ENCODE measurements at regions not wholly inside any gene's neighbourhood (a gene's known extent, or its start where the extent isn't known, plus 50 kb on each side); places are given as distances from the start of the nearest gene placed in this dataset.

DNA sequence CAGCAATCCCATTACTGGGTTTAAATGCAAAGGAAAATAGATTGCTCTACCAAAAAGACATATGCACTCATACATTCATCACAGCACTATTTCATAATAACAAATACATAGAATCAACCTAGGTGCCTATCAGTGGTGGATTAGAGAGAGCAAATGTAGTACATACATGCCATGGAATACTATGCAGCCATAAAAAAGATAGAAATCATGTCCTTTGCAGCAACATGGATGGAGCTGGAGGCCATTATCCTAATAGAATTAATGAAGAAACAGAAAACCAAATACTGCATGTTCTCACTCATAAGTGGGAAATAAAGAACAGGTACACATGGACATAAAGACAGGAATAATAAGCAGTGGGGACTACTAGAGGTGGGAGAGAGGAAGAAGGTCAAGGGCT lies 70.7 kb upstream of the MLIP start:
- Mint-ChIP-seq H3K36me3 (ENCODE audit: low read depth) (no peaks in the 10 kb centered on the region), H3K4me1 (no peaks in the 10 kb centered on the region), H3K27ac (ENCODE audit: unreplicated experiment) (no peak overlapping the region), H3K27me3 (ENCODE audit: low read depth) (no peaks in the 10 kb centered on the region), H3K9me3 (no peaks in the 10 kb centered on the region), H3K4me3 (no peak overlapping the region)
- no peak for DNase-seq (ENCODE audit: low read depth, low spot score)
- no peak for TF ChIP-seq CTCF (conservative IDR thresholded peaks at IDR 0.05)

DNA sequence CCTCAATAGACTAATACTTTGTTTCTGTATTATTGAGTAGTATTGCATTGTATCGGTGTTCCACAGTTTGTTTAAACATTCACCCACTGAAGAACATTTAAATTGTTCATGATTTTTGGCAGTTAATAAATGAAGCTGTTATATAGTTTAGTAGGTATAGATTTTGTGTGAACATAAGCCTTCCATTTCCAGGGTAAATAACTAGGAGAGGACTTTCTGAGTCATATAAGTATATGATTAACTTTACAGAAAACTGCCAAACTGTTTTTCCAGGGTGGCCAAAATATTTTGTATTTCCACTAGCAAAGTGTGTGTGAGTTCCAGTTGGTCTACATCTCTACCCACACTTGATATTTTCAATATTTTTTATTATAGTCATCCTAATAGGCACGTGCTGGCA lies 70.0 kb upstream of the MLIP start:
- H3K4me1 Mint-ChIP-seq = no peaks in the 10 kb centered on the region
- TF ChIP-seq CTCF (conservative IDR thresholded peaks at IDR 0.05) = no peak
- DNase-seq (ENCODE audit: low read depth, low spot score) = no peak
- no peaks in the 10 kb centered on the region for H3K9me3 Mint-ChIP-seq
- H3K27ac Mint-ChIP-seq (ENCODE audit: unreplicated experiment) = no peak overlapping the region
- no peaks in the 10 kb centered on the region for H3K36me3 Mint-ChIP-seq (ENCODE audit: low read depth)
- no peaks in the 10 kb centered on the region for H3K27me3 Mint-ChIP-seq (ENCODE audit: low read depth)
- no peak overlapping the region for H3K4me3 Mint-ChIP-seq

DNA sequence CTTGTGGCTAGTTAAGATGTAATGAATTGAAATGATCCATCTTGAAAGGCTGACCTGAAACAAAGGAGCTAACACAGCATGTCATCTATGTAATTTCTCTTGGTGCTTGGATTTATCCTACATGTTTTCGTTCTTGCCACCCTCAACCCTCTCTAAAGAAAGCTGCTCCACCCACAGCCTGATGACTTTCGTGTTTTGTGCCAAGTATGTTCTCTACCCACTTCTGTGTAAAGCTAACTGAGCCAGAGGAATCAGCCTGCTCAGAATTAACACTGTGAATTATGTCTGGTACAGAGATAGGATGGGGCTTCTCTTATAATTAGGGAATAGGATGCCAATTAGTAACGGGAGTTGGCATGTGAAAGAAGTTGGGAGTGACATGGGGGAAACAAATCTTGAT lies 67.9 kb upstream of the MLIP start:
- Mint-ChIP-seq H3K27me3 (ENCODE audit: low read depth) (no peaks in the 10 kb centered on the region), H3K36me3 (ENCODE audit: low read depth) (no peaks in the 10 kb centered on the region), H3K4me1 (no peaks in the 10 kb centered on the region), H3K27ac (ENCODE audit: unreplicated experiment) (no peak overlapping the region), H3K4me3 (no peak overlapping the region), H3K9me3 (no peaks in the 10 kb centered on the region)
- no peak for DNase-seq (ENCODE audit: low read depth, low spot score)
- TF ChIP-seq CTCF (conservative IDR thresholded peaks at IDR 0.05) = no peak

DNA sequence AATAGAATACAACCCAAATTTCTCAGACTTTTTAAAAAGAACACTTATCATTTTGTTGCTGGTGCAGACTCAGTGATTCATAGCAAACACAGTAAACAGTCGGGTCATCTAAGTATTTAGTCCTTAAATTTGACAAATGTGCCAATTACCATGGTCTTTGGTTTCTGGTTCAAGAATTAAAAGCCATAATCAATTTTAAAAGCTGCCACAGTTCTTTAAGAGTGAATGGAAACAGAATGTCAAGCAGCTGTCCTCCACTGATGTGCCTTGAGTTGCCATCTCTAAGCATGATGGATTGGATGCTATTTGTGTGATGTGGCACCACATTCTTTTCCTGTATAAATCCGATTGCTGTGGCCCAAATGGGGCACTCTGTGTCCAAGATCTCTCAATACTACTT lies 67.2 kb upstream of the MLIP start:
- Mint-ChIP-seq H3K4me3 (no peak overlapping the region), H3K4me1 (no peaks in the 10 kb centered on the region), H3K27me3 (ENCODE audit: low read depth) (no peaks in the 10 kb centered on the region), H3K36me3 (ENCODE audit: low read depth) (no peaks in the 10 kb centered on the region), H3K9me3 (no peaks in the 10 kb centered on the region), H3K27ac (ENCODE audit: unreplicated experiment) (no peak overlapping the region)
- no peak for DNase-seq (ENCODE audit: low read depth, low spot score)
- TF ChIP-seq CTCF (conservative IDR thresholded peaks at IDR 0.05) = no peak

- DNase-seq (ENCODE audit: low read depth, low spot score) = no peak
- Mint-ChIP-seq H3K4me3 (no peak overlapping the region), H3K27me3 (ENCODE audit: low read depth) (no peaks in the 10 kb centered on the region), H3K27ac (ENCODE audit: unreplicated experiment) (no peak overlapping the region), H3K4me1 (no peaks in the 10 kb centered on the region), H3K9me3 (no peaks in the 10 kb centered on the region), H3K36me3 (ENCODE audit: low read depth) (no peaks in the 10 kb centered on the region)
- no peak for TF ChIP-seq CTCF (conservative IDR thresholded peaks at IDR 0.05)
Observed at GRCh38 chr6:54048782-54049181, 62.5 kb upstream of the MLIP start.

DNA sequence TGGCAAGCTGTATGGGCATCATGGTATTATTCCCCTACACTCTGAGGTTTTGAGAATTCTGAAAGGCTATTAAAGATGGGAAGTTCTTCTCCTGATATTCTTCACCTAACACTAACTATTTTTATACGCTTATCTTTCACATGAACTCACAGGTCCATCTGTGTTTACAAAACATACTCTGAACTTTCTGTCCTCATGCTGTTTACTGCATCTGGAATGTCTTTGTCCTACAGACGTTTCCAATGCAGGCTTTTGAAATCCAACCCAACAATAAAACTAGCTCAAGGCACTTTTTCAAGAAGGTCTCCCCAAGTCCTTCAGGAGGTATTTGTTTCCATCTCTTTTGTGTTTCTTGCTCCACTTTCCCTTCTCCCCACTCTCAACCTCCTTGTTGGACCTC lies 60.5 kb upstream of the MLIP start:
- Mint-ChIP-seq H3K4me3 (no peak overlapping the region), H3K27ac (ENCODE audit: unreplicated experiment) (no peak overlapping the region), H3K27me3 (ENCODE audit: low read depth) (no peaks in the 10 kb centered on the region), H3K9me3 (no peaks in the 10 kb centered on the region), H3K4me1 (no peaks in the 10 kb centered on the region), H3K36me3 (ENCODE audit: low read depth) (no peaks in the 10 kb centered on the region)
- DNase-seq (ENCODE audit: low read depth, low spot score) = no peak
- TF ChIP-seq CTCF (conservative IDR thresholded peaks at IDR 0.05) = no peak
